Activated CD8-positive, alpha-beta T cell treated with anti-CD3 and anti-CD28 coated beads, Interleukin-2, amount 10 ng/mL, durations not matched to agents 7 days and 5 days (primary cell): ENCODE measurements at regions not wholly inside any gene's neighbourhood (a gene's known extent, or its start where the extent isn't known, plus 50 kb on each side); places are given as distances from the start of the nearest gene placed in this dataset.
"Not testable (repeated sequence)": the region's sequence is repeated elsewhere in the genome, so short reads cannot be mapped to it uniquely, and the experiment has no call there.

Experiments
- ATAC-seq: fragments of 150-1000 bp; cut with Tn5 transposase; one replicate; pipeline ENCODE4 v1.10.0; 2021; ENCODE audit warnings: moderate library complexity
- CTCF ChIA-PET: fragments of 350-600 bp; sonication (Branson Sonifier 250); formaldehyde crosslinking; loops from one replicate; lab custom pipeline; 2021; ENCODE audit warnings: antibody characterized with exemption; lab: Charles Lee
- POLR2A ChIA-PET: fragments of 350-600 bp; sonication (Branson Sonifier 250); formaldehyde crosslinking; loops from one replicate; lab custom pipeline; 2021; ENCODE audit warnings: antibody characterized with exemption; lab: Charles Lee
- DNase-seq: peaks from one replicate; pipeline ENCODE4 v3.0.0-alpha.2; 2020
- H3K27ac Mint-ChIP-seq: one replicate; pipeline ENCODE4 v1.8.0; 2021; ENCODE audit warnings: mild to moderate bottlenecking, mixed read lengths
- H3K27me3 Mint-ChIP-seq: one replicate; pipeline ENCODE4 v1.8.0; 2021; ENCODE audit warnings: low read depth, mixed read lengths
- H3K36me3 Mint-ChIP-seq: one replicate; pipeline ENCODE4 v1.8.0; 2021; ENCODE audit warnings: low read depth, mixed read lengths
- H3K4me1 Mint-ChIP-seq: one replicate; pipeline ENCODE4 v1.8.0; 2021; ENCODE audit warnings: low read depth, mixed read lengths
- H3K4me3 Mint-ChIP-seq: one replicate; pipeline ENCODE4 v1.8.0; 2021; ENCODE audit warnings: mild to moderate bottlenecking, mixed read lengths
- H3K9me3 Mint-ChIP-seq: one replicate; pipeline ENCODE4 v1.8.0; 2022; ENCODE audit warnings: mixed read lengths; ENCODE audit not compliant: insufficient read depth

DNA sequence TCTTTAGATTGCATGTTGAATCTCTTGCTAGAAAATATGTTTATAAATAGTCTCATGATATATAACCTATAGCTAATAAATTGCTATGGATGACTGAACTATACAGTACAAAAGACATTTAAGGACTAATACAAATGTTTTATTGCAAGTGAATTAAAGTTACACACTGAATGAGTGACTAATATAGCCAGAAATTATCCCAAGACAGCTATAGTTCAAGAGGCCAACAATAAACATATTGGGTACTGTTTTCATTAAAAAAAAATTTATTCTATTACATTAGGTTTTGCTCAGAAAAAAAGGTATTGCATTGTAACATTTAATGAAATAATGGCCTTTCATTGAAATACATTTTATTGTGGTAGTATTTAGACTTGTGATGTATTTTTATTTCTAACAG lies 819.1 kb downstream of the TRIML1 start:
- no peak overlapping the region for H3K27ac Mint-ChIP-seq
- no peaks in the 10 kb centered on the region for H3K36me3 Mint-ChIP-seq
- ATAC-seq (no peak), DNase-seq (no peak)
- CTCF ChIA-PET: no interaction called here
- H3K9me3 Mint-ChIP-seq: peaks cover 3% of the 10 kb centered on the region
- H3K4me1 Mint-ChIP-seq: no peaks in the 10 kb centered on the region
- POLR2A ChIA-PET: no interaction called here
- no peaks in the 10 kb centered on the region for H3K27me3 Mint-ChIP-seq
- H3K4me3 Mint-ChIP-seq: no peak overlapping the region

DNA sequence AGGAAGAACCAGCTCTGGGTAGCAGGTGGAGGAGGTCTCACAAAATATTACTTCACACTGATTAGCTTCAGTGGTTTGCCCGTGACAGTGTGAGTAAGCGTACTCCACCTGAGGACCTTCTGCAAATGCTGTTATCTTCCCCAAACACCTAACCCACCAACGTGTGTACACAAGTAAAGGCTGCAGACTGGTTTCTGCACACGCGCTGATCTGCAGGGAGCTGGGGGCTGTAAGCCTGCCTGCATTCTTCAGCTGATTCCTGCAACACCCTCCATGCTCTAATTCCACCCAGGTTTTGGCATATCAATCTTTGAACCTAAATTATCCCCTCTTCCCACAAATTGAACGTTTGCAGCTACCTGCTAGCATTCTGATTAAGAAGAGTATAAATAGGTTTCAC lies 820.2 kb downstream of the TRIML1 start:
- DNase-seq: no peak
- Mint-ChIP-seq H3K9me3 (peaks cover 3% of the 10 kb centered on the region), H3K4me1 (no peaks in the 10 kb centered on the region), H3K36me3 (no peaks in the 10 kb centered on the region), H3K4me3 (no peak overlapping the region), H3K27me3 (no peaks in the 10 kb centered on the region), H3K27ac (no peak overlapping the region)
- CTCF ChIA-PET: no interaction called here
- POLR2A ChIA-PET: no interaction called here
- ATAC-seq: no peak

GRCh38 chr4:188960411-188961093 lies 821.3 kb downstream of the TRIML1 start:
- Mint-ChIP-seq H3K4me1 (no peaks in the 10 kb centered on the region), H3K9me3 (peaks cover 7% of the 10 kb centered on the region), H3K27me3 (no peaks in the 10 kb centered on the region), H3K4me3 (no peak overlapping the region), H3K36me3 (no peaks in the 10 kb centered on the region), H3K27ac (no peak overlapping the region)
- ChIA-PET CTCF (no interaction called here), POLR2A (no interaction called here)
- DNase-seq: no peak
- ATAC-seq: no peak

DNA sequence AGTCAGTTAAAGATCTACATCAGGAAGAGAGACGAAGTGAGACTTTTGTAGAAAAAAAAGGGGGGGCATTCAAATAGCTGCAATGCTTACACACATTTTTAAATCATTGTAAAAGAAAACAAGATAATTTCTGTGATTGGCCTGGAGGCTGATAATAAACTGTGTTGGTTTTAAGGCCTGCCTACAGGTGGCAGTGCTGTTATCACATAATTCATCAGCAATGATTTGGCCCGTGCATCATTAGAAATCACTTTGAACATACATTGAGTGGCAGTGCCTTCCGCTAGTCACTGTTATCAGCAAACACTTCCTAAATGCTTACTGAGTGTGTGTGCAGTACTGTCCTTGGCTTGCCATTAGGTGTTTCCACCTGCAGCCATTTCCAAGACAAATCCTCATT lies 831.9 kb downstream of the TRIML1 start:
- ChIA-PET CTCF (no interaction called here), POLR2A (no interaction called here)
- no peak overlapping the region for H3K4me3 Mint-ChIP-seq
- ATAC-seq (no peak), DNase-seq (no peak)
- no peaks in the 10 kb centered on the region for H3K4me1 Mint-ChIP-seq
- H3K36me3 Mint-ChIP-seq: no peaks in the 10 kb centered on the region
- peaks cover 11% of the 10 kb centered on the region for H3K9me3 Mint-ChIP-seq
- H3K27me3 Mint-ChIP-seq: no peaks in the 10 kb centered on the region
- H3K27ac Mint-ChIP-seq: no peak overlapping the region

GRCh38 chr4:188975271-188975670 lies 836.0 kb downstream of the TRIML1 start:
- no peaks in the 10 kb centered on the region for H3K27me3 Mint-ChIP-seq
- CTCF ChIA-PET: no interaction called here

DNA sequence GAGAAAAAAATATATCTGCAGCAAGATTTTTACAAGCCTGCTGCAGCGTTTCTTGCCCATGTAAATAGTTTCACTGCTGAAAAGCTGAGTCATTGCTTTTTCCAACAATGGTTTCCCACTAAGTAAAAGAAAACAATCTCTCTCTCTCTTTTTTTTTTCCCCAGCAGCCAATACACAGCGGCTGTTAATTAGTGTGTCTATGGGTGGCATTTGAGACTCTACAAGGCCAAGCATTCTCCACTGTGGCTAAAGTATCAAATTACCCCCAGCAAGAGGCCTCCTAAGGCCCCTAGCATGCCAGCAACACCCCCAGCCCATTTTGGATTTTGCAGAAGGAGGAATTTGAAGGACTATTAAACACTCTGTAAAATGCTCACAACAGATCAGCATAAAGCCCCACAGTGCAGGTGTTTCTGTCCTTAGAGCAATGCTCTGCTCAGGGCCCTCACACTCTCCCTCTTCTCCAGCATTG lies 837.4 kb downstream of the TRIML1 start:
- ChIA-PET POLR2A (no interaction called here), CTCF (no interaction called here)
- Mint-ChIP-seq H3K4me3 (no peak overlapping the region), H3K27ac (no peak overlapping the region), H3K36me3 (no peaks in the 10 kb centered on the region), H3K4me1 (no peaks in the 10 kb centered on the region), H3K9me3 (peaks cover 10% of the 10 kb centered on the region), H3K27me3 (no peaks in the 10 kb centered on the region)
- DNase-seq (no peak), ATAC-seq (no peak)

More at GRCh38 chr4:188975271-188975670, 836.0 kb downstream of the TRIML1 start:
- ATAC-seq (no peak), DNase-seq (no peak)
- Mint-ChIP-seq H3K27ac (no peak overlapping the region), H3K36me3 (no peaks in the 10 kb centered on the region), H3K9me3 (peaks cover 10% of the 10 kb centered on the region), H3K4me3 (no peak overlapping the region), H3K4me1 (no peaks in the 10 kb centered on the region)
- POLR2A ChIA-PET: no interaction called here

DNA sequence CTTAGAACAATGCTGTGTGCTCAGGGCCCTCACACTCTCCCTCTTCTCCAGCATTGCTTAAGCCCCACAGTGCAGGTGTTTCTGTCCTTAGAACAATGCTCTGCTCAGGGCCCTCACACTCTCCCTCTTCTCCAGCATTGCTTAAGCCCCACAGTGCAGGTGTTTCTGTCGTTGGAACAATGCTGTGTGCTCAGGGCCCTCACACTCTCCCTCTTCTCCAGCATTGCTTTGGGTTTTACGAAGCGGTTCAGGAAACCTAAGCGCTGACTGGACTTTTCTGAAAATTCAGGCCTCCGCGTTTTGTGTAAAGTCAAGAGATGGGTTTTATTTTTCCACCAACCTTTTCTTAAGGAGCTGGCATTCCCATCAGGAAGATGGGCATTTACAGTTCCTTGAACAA lies 838.0 kb downstream of the TRIML1 start:
- H3K27ac Mint-ChIP-seq, POLR2A ChIA-PET, H3K36me3 Mint-ChIP-seq, DNase-seq, H3K4me3 Mint-ChIP-seq, H3K27me3 Mint-ChIP-seq, CTCF ChIA-PET, ATAC-seq, H3K9me3 Mint-ChIP-seq, H3K4me1 Mint-ChIP-seq: not testable (repeated sequence)

GRCh38 chr4:188984518-188984917 lies 845.3 kb downstream of the TRIML1 start:
- Mint-ChIP-seq H3K4me1 (no peaks in the 10 kb centered on the region), H3K9me3 (peaks cover 14% of the 10 kb centered on the region)

GRCh38 chr4:188986271-188986689 lies 847.0 kb downstream of the TRIML1 start:
- ChIA-PET CTCF (no interaction called here), POLR2A (no interaction called here)
- Mint-ChIP-seq H3K27me3 (no peaks in the 10 kb centered on the region), H3K9me3 (peaks cover 19% of the 10 kb centered on the region), H3K4me1 (no peaks in the 10 kb centered on the region), H3K27ac (no peak overlapping the region), H3K36me3 (no peaks in the 10 kb centered on the region), H3K4me3 (no peak overlapping the region)
- ATAC-seq (no peak), DNase-seq (no peak)

More at GRCh38 chr4:188984518-188984917, 845.3 kb downstream of the TRIML1 start:
- H3K27me3 Mint-ChIP-seq: no peaks in the 10 kb centered on the region
- ChIA-PET CTCF (no interaction called here), POLR2A (no interaction called here)
- DNase-seq (no peak), ATAC-seq (no peak)
- no peak overlapping the region for H3K4me3 Mint-ChIP-seq
- H3K36me3 Mint-ChIP-seq: no peaks in the 10 kb centered on the region
- no peak overlapping the region for H3K27ac Mint-ChIP-seq

- ATAC-seq (no peak), DNase-seq (no peak)
- POLR2A ChIA-PET: interaction anchor here (0.6 kb wide), 1 partner anchor 229 kb away, joined by 7 read pairs; no protein-coding TSS in a partner anchor
- H3K27me3 Mint-ChIP-seq: no peaks in the 10 kb centered on the region
- H3K4me1 Mint-ChIP-seq: no peaks in the 10 kb centered on the region
- peaks cover 19% of the 10 kb centered on the region for H3K9me3 Mint-ChIP-seq
- CTCF ChIA-PET: no interaction called here
- no peaks in the 10 kb centered on the region for H3K36me3 Mint-ChIP-seq
- H3K27ac Mint-ChIP-seq: no peak overlapping the region
- no peak overlapping the region for H3K4me3 Mint-ChIP-seq
Measured at GRCh38 chr4:188987011-188987410, 847.8 kb downstream of the TRIML1 start.

- ChIA-PET POLR2A (no interaction called here), CTCF (no interaction called here)
- Mint-ChIP-seq H3K36me3 (no peaks in the 10 kb centered on the region), H3K9me3 (peaks cover 22% of the 10 kb centered on the region), H3K27ac (no peak overlapping the region), H3K4me1 (no peaks in the 10 kb centered on the region), H3K27me3 (no peaks in the 10 kb centered on the region), H3K4me3 (no peak overlapping the region)
- no peak for DNase-seq
- ATAC-seq: no peak
Measured at GRCh38 chr4:188988131-188988530, 848.9 kb downstream of the TRIML1 start.

DNA sequence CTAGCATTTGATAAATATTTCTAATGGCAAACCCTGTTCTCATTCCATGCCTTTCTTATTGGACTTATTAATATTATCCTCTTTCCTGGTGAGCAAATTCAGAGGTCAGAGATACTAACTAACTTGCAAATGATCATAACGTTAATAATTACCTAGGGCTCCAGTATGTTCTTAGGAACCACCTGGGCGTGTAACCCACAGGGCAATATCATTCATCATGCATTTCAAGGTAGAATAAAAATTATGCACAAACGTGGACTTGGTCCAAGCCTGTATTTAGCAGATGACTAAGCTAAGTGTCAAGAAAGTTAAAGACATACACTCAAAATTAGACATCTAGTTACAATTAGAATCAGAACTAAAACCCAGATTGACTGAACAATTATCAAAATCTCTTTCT lies 850.1 kb downstream of the TRIML1 start:
- Mint-ChIP-seq H3K27me3 (no peaks in the 10 kb centered on the region), H3K27ac (no peak overlapping the region), H3K4me3 (no peak overlapping the region), H3K9me3 (peaks cover 24% of the 10 kb centered on the region), H3K4me1 (no peaks in the 10 kb centered on the region), H3K36me3 (no peaks in the 10 kb centered on the region)
- ChIA-PET CTCF (no interaction called here), POLR2A (no interaction called here)
- ATAC-seq: no peak
- no peak for DNase-seq

GRCh38 chr4:188992706-188993105 lies 853.5 kb downstream of the TRIML1 start:
- no peak overlapping the region for H3K4me3 Mint-ChIP-seq
- ChIA-PET POLR2A (no interaction called here), CTCF (no interaction called here)
- no peak for DNase-seq
- H3K4me1 Mint-ChIP-seq: no peaks in the 10 kb centered on the region
- no peaks in the 10 kb centered on the region for H3K27me3 Mint-ChIP-seq
- peaks cover 21% of the 10 kb centered on the region for H3K9me3 Mint-ChIP-seq
- H3K36me3 Mint-ChIP-seq: no peaks in the 10 kb centered on the region
- no peak for ATAC-seq
- H3K27ac Mint-ChIP-seq: no peak overlapping the region
